ENCODE measurements at regions not wholly inside any gene's neighbourhood (a gene's known extent, or its start where the extent isn't known, plus 50 kb on each side); places are given as distances from the start of the nearest gene placed in this dataset.

DNA sequence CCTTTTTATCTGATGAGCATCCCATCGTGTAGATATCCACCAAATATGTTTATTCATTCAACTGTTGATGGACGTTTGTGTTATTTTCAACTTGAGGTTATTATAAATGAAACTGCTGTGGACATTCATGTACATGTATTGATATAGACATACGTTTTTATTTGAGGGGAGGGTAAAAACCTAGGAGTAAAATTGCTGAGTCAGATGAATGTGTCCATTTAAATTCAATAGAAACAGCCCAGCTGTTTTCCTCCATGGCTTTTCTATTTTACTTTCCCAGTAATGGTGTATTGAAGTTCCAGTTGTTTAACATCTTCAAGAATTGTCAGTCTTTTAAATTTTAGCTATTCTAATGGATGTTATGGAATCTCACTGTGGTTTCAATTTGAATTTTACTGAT lies 348.7 kb upstream of the GALNTL6 start:
- H3K9ac ChIP-seq (replicated peaks; ENCODE audit: extremely low read depth, insufficient read depth, low read length) = no peak overlapping the region
- DNase-seq (ENCODE audit: low read depth, low spot score) (no peak), FAIRE-seq (no peak)
- no peaks in the 10 kb centered on the region for H3K79me2 ChIP-seq (ENCODE audit: control insufficient read depth, insufficient read depth, low read length)
- H4K20me1 ChIP-seq (replicated peaks; ENCODE audit: control insufficient read depth, extremely low read depth, insufficient read depth, low read length) = no peaks in the 10 kb centered on the region
- no peak overlapping the region for H2AFZ ChIP-seq (ENCODE audit: low read depth, low read length)
- H3K9me3 ChIP-seq (replicated peaks; ENCODE audit: control insufficient read depth, insufficient read depth, low read length) = peaks cover 4% of the 10 kb centered on the region
- POLR2A ChIA-PET = no interaction called here
- TF ChIP-seq EZH2 (IDR thresholded peaks at IDR 0.05; ENCODE audit: borderline replicate concordance, low read depth, low read length, severe bottlenecking) (no peak), POLR2AphosphoS5 (IDR thresholded peaks at IDR 0.05; ENCODE audit: insufficient read depth, low read depth, low read length) (no peak), GATA2 (IDR thresholded peaks at IDR 0.05; ENCODE audit: insufficient read depth, insufficient read length, low read depth, low read length) (no peak), JUN (IDR thresholded peaks at IDR 0.05; ENCODE audit: borderline replicate concordance, insufficient read depth, insufficient read length, low read depth) (no peak), POLR2A (IDR thresholded peaks at IDR 0.05; ENCODE audit: low read depth, low read length) (no peak), FOS (IDR thresholded peaks at IDR 0.05; ENCODE audit: borderline replicate concordance, insufficient read depth, low read length) (no peak), MYC (IDR thresholded peaks at IDR 0.05; ENCODE audit: low read depth, low read length) (no peak)
- TF ChIP-seq, protein P1, sequence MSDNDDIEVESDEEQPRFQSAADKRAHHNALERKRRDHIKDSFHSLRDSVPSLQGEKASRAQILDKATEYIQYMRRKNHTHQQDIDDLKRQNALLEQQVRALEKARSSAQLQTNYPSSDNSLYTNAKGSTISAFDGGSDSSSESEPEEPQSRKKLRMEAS (IDR thresholded peaks at IDR 0.05; ENCODE audit: insufficient read depth, insufficient read length) = no peak
- TF ChIP-seq, protein P2, sequence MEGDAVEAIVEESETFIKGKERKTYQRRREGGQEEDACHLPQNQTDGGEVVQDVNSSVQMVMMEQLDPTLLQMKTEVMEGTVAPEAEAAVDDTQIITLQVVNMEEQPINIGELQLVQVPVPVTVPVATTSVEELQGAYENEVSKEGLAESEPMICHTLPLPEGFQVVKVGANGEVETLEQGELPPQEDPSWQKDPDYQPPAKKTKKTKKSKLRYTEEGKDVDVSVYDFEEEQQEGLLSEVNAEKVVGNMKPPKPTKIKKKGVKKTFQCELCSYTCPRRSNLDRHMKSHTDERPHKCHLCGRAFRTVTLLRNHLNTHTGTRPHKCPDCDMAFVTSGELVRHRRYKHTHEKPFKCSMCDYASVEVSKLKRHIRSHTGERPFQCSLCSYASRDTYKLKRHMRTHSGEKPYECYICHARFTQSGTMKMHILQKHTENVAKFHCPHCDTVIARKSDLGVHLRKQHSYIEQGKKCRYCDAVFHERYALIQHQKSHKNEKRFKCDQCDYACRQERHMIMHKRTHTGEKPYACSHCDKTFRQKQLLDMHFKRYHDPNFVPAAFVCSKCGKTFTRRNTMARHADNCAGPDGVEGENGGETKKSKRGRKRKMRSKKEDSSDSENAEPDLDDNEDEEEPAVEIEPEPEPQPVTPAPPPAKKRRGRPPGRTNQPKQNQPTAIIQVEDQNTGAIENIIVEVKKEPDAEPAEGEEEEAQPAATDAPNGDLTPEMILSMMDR (IDR thresholded peaks at IDR 0.05; ENCODE audit: extremely low read depth in 1 of 2, insufficient read depth in 1 of 2, low read depth in 1 of 2, low read length in 2 of 2) = no peak
- no peaks in the 10 kb centered on the region for H3K27me3 ChIP-seq (ENCODE audit: control insufficient read depth in 2 of 2, insufficient read depth in 2 of 2, low read length in 2 of 2)
- dilution Hi-C loops (cut with MboI; ENCODE audit: extremely low pct_ligation_motif_present, low sequenced_read_pairs) = no loop called here
- intact Hi-C loops (cut with micrococcal nuclease) = no loop called here
- H3K4me2 ChIP-seq (ENCODE audit: insufficient read depth, low read length) = no peak overlapping the region
- CTCF ChIA-PET = no interaction called here
- no peaks in the 10 kb centered on the region for H3K9me1 ChIP-seq (replicated peaks; ENCODE audit: control insufficient read depth, extremely low read depth, insufficient read depth, low read length)
- H3K36me3 ChIP-seq (ENCODE audit: control insufficient read depth in 2 of 2, extremely low read depth in 1 of 2, insufficient read depth in 2 of 2, low read length in 2 of 2) = no peaks in the 10 kb centered on the region
- H3K4me3 ChIP-seq (replicated peaks in 1 of 3; ENCODE audit: insufficient read depth in 1 of 3, low read depth in 1 of 3, low read length in 3 of 3) = no peak overlapping the region
- H3K27ac ChIP-seq (ENCODE audit: insufficient read depth, low read depth, low read length) = no peak overlapping the region
- BruUV-seq (replicated peaks) = no TSS peak
- no peaks in the 10 kb centered on the region for H3K4me1 ChIP-seq (ENCODE audit: control insufficient read depth, extremely low read depth, insufficient read depth, low read length)
